Activated CD4-positive, alpha-beta memory T cell treated with anti-CD3 and anti-CD28 coated beads for 36 hours (primary cell): ENCODE measurements at regions not wholly inside any gene's neighbourhood (a gene's known extent, or its start where the extent isn't known, plus 50 kb on each side); places are given as distances from the start of the nearest gene placed in this dataset.
"Not testable (repeated sequence)": the region's sequence is repeated elsewhere in the genome, so short reads cannot be mapped to it uniquely, and the experiment has no call there.

Source experiments
- CTCF ChIA-PET: fragments of 350-600 bp; sonication (Branson Sonifier 250); formaldehyde crosslinking; loops from one replicate; lab custom pipeline; 2021; ENCODE audit warnings: antibody characterized with exemption, inconsistent platforms; lab: Charles Lee
- POLR2A ChIA-PET: fragments of 350-600 bp; sonication (Branson Sonifier 250); formaldehyde crosslinking; loops from one replicate; lab custom pipeline; 2021; ENCODE audit warnings: antibody characterized with exemption; lab: Charles Lee
- DNase-seq: peaks from one replicate; pipeline ENCODE4 v3.0.0-alpha.2; 2020
- H3K27ac Mint-ChIP-seq: one replicate; pipeline ENCODE4 v1.8.0; 2021; ENCODE audit warnings: mixed read lengths
- H3K27me3 Mint-ChIP-seq: one replicate; pipeline ENCODE4 v1.8.0; 2021; ENCODE audit warnings: mixed read lengths
- H3K36me3 Mint-ChIP-seq: one replicate; pipeline ENCODE4 v1.8.0; 2021; ENCODE audit warnings: mixed read lengths
- H3K4me1 Mint-ChIP-seq: one replicate; pipeline ENCODE4 v1.8.0; 2021; ENCODE audit warnings: low read depth, mixed read lengths
- H3K4me3 Mint-ChIP-seq: one replicate; pipeline ENCODE4 v1.8.0; 2021; ENCODE audit warnings: mild to moderate bottlenecking, mixed read lengths
- H3K9me3 Mint-ChIP-seq: one replicate; pipeline ENCODE4 v1.8.0; 2021; ENCODE audit warnings: mixed read lengths
- intact Hi-C: fragments of 100-400 bp; cut with micrococcal nuclease; formaldehyde crosslinking; loops from one replicate; pipeline ENCODE4 v1.15.1; 2023

DNA sequence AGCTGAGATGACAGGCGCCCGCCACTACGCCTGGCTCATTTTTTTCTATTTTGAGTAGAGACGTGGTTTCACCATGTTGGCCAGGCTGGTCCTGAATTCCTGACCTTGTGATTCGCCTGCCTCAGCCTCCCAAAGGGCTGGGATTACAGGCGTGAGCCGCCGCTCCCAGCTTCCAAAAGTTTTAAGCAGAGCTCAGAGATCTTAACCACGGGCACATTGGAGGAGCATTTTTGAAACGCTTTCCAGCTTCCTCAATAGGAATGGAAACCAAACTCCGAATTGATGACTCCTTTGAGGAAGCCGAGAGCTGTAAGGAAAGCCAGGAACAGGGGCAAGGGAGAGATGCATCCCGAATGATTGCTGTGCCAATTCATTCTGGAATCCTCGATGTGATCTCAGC is 63.8 kb upstream of the ALDH3B2 start:
- peaks cover 18% of the 10 kb centered on the region for H3K27me3 Mint-ChIP-seq
- H3K27ac Mint-ChIP-seq, POLR2A ChIA-PET, H3K9me3 Mint-ChIP-seq, CTCF ChIA-PET, H3K4me3 Mint-ChIP-seq, H3K4me1 Mint-ChIP-seq, H3K36me3 Mint-ChIP-seq, intact Hi-C loops, DNase-seq: not testable (repeated sequence)

DNA sequence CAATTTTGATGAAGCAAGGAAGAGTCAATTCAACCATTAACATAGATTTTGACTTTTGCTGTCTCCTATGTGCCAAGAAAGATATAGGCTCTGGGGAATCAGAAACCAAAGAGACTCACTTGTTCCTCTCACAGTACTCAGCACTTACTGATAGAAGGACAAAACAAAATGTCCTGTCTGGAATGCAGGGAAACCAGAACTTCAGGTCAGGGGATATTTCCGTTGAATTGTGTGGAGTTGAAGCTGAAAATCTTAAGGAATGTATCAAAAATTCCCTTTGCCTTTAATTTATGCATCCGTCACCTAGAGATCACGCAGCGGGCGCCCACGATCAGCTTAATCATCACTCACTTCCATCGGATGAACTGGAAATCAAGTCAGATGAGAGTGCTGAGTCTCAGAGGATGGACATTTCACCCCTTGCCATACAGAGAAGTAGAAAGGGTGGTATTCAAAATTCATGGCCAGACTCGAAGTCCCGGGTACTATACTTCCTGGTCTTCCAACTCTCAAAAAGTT is 63.2 kb upstream of the ALDH3B2 start:
- H3K4me3 Mint-ChIP-seq, H3K4me1 Mint-ChIP-seq, DNase-seq, H3K9me3 Mint-ChIP-seq, POLR2A ChIA-PET, intact Hi-C loops, CTCF ChIA-PET, H3K27ac Mint-ChIP-seq, H3K36me3 Mint-ChIP-seq: not testable (repeated sequence)
- H3K27me3 Mint-ChIP-seq, result peaks cover 22% of the 10 kb centered on the region

DNA sequence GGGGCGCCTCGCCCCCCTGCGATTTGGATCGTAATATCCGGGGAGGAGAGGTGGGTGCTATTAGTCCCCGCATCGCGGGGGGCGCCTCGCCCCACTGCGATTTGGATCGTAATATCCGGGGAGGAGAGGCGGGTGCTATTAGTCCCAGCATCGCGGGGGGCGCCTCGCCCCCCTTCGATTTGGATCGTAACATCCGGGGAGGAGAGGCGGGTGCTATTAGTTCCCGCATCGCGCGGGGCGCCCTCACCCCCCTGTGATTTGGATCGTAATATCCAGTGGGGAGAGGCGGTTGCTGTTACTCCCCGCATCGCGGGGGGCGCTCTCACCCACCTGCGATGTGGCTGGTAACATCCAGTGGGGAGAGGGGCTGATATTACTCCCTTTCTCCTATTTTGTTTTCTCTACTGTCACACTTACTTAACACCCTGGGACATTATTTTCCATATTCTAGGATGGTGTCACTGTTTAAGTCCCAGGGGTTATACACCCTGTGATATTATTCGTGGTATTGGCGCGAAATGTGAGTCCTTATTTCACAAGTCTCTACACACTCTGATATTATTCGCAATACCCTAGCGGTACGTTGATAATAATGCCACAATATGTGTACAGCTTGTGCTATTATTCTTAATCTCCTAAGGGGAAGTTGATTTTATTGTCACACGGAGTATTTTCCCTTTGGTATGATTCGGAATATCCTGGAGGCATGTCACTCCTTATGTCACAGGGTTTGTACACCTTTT is 57.8 kb upstream of the ALDH3B2 start:
- intact Hi-C loops, result no loop called here

DNA sequence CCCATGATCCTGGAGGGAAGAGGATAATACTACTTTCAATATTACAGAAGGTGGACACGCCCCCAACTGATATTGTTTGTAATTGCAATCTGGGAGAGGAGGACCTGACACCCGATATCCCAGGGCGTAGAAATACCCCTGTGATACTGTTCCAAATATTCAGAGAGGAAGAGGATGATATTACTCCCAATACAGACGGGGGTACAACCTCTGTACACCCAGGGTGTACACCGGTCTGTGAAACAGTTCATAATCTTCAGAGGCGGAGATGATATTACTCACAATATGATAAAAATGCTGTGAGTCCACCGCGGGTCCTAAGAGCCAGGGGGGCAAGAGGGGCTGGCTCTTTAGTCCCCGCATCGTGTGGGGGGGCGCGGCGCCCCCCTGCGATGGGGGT is 57.2 kb upstream of the ALDH3B2 start:
- H3K9me3 Mint-ChIP-seq, result no peaks in the 10 kb centered on the region
- H3K27ac Mint-ChIP-seq, result no peak overlapping the region
- peaks cover 18% of the 10 kb centered on the region for H3K27me3 Mint-ChIP-seq
- ChIA-PET CTCF (no interaction called here), POLR2A (no interaction called here)
- H3K36me3 Mint-ChIP-seq, result no peaks in the 10 kb centered on the region
- DNase-seq, result no peak
- H3K4me3 Mint-ChIP-seq, result peak overlapping the region; percentile 29
- peaks cover 13% of the 10 kb centered on the region for H3K4me1 Mint-ChIP-seq
- intact Hi-C loops, result no loop called here

More for the DNA sequence above, 57.8 kb upstream of the ALDH3B2 start:
- peaks cover 18% of the 10 kb centered on the region for H3K27me3 Mint-ChIP-seq
- ChIA-PET CTCF (no interaction called here), POLR2A (no interaction called here)
- H3K27ac Mint-ChIP-seq, result no peak overlapping the region
- H3K36me3 Mint-ChIP-seq, result no peaks in the 10 kb centered on the region
- H3K4me3 Mint-ChIP-seq, result peak overlapping the region; percentile 29
- no peaks in the 10 kb centered on the region for H3K9me3 Mint-ChIP-seq
- peak; percentile 52 for DNase-seq
- H3K4me1 Mint-ChIP-seq, result peaks cover 7% of the 10 kb centered on the region

DNA sequence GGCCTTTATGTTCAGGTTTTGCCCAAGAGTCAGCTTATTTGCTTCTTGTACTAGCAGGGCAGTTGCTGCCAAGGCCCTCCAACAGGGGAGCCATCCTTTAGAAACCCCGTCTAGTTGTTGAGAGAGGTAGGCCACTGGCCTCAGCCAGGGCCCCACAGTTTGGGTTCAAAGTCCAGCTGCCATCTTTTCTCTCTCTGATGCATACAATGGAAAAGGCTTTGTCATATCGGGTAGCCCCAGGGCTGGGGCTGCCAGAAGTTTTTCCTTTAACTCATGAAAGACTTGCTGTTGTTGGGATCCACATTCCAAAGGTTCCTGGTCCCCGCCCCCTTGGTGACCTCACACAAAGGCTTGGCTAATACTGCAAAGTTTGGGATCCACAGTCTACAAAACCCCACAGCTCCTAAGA is 53.7 kb upstream of the ALDH3B2 start:
- H3K27ac Mint-ChIP-seq, H3K36me3 Mint-ChIP-seq, CTCF ChIA-PET, H3K9me3 Mint-ChIP-seq, H3K27me3 Mint-ChIP-seq, intact Hi-C loops, DNase-seq, POLR2A ChIA-PET, H3K4me3 Mint-ChIP-seq: not testable (repeated sequence)
- peaks cover 13% of the 10 kb centered on the region for H3K4me1 Mint-ChIP-seq

DNA sequence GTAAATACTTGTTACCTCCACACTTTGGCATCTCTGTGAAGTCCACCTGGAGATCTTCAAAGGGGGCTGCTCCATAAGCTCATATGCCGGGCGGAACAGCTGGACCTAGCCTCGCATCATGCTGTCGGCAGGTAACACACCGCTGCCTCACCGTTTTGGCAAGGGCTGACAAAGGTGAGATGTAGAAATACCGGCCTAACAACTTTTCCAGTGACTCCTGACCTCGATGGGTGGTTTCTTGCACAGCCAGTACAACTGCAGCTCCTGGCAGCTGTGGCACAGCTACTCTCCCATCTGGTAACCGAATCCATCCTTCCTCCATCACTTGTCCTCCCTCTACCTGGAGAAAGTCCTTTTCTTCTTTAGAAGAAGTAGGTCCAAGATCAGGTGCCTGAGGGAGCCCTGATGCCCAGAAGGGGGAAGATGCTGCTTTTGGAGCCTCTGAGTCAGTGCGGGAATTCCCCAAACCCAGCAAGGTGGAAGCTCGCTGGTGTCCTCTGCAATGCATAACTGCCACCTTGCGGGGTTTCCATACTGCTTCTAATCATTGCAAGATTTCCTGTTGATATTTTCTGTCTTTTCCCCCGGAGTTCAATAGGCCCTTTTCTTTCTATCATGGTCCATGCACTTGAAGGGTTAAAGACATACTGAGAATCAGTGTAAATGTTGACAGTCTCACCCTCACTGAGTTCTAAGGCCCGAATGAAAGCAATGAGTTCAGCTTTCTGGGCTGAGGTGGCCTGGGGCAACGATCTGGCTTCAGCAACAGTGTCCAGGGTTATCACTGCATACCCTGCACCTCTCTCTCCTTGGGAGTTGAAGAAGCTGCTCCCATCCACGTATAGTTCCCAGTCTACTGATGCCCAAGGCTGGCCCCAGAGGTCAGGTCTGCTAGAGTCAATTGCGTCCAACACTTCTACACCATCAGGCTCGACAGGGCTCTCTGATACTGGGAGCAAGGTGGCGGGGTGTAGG is 52.9 kb upstream of the ALDH3B2 start:
- intact Hi-C loops, H3K4me3 Mint-ChIP-seq, H3K27ac Mint-ChIP-seq, H3K36me3 Mint-ChIP-seq, CTCF ChIA-PET, H3K9me3 Mint-ChIP-seq, POLR2A ChIA-PET, H3K27me3 Mint-ChIP-seq: not testable (repeated sequence)
- DNase-seq, result peak; percentile 81
- H3K4me1 Mint-ChIP-seq, result peaks cover 13% of the 10 kb centered on the region
